NCI-H345 treated with DMSO at 0.1 percent for 48 hours (cell line): ENCODE measurements at regions not wholly inside any gene's neighbourhood (a gene's known extent, or its start where the extent isn't known, plus 50 kb on each side); places are given as distances from the start of the nearest gene placed in this dataset.
"Not testable (repeated sequence)": the region's sequence is repeated elsewhere in the genome, so short reads cannot be mapped to it uniquely, and the experiment has no call there.

Source experiments
- DNase-seq: peaks from one replicate; lab custom pipeline; 2025; ENCODE audit not compliant: unreplicated experiment; lab: John Stamatoyannopoulos, UW

GRCh38 chr16:58960034-58960433 is 225.9 kb upstream of the GOT2 start:
- no peak for DNase-seq

DNA sequence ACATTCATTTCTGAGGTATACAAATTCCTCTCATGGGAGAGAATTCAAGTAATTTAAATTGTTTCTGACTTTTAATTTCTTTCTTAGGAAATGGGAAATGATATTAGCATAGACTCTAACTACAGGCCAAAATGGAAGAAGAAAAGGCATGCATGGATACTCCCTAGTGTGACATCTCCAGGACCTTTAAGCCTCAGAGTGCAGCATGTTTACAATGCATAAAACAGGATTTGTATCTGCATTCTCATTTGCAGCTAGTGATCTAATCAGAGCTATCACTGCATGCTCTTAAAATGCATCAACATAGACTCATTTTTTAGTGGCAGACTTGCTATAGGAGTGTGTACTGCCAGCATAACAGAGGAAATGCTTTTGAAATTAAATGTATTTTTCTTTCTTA is 224.6 kb upstream of the GOT2 start:
- DNase-seq: no peak

DNA sequence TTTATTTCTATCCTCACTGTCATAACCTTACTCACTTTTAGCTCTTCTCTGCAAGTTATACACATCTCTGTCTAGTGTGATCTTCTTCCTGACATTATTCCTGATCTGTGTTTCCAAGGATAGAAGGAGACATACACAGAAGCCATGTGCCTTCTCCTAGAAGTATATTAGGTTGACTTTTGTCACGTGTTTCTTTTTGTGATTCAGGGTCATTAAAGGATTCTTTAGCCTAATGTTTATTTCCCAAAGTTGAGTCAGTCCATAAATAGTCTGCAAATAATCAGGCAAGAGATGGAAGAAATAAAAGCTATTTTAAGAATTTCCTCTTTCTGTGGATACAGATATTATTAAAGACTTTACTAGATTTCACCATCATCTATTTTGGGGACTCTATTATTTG is 214.1 kb upstream of the GOT2 start:
- no peak for DNase-seq

GRCh38 chr16:58940609-58941008 is 206.5 kb upstream of the GOT2 start:
- no peak for DNase-seq

- no peak for DNase-seq
Observed at GRCh38 chr16:58938811-58939210, 204.7 kb upstream of the GOT2 start.

DNA sequence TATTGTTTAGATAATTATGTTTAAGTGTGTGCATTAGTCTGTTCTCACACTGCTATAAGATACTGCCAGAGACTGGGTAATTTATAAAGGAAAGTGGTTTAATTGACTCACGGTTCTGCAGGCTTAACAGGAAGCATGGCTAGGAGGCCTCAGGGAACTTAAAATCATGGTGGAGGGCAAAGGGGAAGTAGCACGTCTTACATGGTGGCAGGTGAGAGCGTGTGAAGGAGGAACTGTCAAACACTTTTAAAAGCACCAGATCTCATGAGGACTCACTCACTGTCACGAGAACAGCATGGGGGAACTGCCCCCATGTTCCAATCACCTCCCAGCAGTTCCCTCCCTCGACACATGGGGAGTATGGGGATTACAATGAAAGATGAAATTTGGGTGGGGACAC is 203.5 kb upstream of the GOT2 start:
- DNase-seq: no peak

- no peak for DNase-seq
Observed at GRCh38 chr16:58933186-58933585, 199.1 kb upstream of the GOT2 start.

DNA sequence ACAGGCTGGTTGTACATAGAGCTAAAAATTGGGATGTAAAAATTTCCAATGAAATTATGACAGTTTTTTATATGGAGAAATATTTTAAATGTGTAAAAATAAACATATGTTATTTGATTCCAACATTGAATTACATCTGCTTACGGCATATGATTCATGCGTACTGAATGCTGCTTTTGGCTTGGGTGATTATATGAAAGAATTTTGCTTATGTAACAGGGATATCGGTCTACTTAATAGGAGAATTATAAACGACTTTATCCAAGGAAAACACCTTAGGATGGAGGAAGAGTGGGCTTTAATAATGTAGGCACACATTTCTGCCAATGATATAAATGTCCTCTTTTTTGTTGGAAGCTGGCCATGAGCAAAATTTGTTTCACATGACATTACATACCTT is 197.3 kb upstream of the GOT2 start:
- DNase-seq: no peak

DNA sequence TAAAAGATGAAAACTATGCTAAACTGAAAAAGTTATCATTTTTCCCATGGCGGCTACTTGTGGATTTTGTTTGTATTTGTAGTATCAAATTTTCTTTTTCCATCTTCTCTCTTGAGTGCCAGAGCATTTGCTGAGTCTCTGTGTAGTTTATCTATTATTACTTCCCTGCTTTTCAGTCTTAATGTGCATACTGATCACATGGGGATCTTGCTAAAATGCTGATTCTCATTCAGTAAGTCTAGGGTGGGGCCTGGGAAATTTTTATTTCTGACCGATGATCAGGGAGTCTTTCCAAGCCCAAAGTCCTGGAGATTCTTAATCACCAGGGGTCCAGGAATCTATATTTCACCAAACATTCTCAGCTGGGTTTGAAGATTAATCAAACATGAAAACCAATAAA is 189.0 kb upstream of the GOT2 start:
- no peak for DNase-seq

DNA sequence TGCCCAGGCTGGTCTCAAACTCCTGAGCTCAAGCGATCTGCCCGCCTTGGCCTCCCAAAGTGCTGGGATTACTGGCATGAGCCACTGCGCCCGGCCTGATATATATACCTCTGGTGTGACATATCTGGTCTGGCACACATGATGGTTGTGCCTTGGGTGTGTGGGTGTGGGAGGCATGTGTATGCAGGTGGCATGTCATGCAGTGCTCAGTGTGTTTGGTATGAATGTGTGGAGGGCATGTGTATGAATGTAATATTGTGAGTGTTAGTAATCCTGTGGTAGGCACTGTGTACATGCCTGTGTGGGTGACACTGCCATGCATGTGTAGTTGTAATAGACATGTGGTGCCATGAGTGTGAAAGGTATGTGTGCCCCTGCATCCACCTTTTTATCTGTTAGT is 179.3 kb upstream of the GOT2 start:
- DNase-seq: no peak

- no peak for DNase-seq
Observed at GRCh38 chr16:58912571-58912970, 178.5 kb upstream of the GOT2 start.

GRCh38 chr16:58906981-58907715 is 173.0 kb upstream of the GOT2 start:
- no peak for DNase-seq

GRCh38 chr16:58904291-58904690 is 170.2 kb upstream of the GOT2 start:
- no peak for DNase-seq

DNA sequence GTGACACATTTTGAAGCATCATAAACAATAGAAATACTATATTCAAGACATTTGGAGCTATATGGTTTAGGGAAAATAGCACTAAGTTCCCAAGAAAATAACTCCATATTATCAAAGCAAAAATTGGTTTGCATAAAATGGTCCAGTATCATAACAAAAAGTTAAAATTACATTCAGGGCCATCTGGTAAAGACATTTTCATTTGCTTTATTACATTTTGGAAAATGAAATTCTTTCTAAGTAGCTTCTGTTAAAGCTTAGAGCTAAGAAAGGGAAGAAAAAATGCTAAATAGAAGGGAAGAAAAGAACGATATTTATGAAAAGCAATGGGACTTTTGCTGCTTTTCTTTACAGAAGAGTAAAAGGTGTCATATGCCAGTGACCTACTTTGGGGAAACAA is 155.4 kb upstream of the GOT2 start:
- DNase-seq: no peak

- no peak for DNase-seq
Observed at GRCh38 chr16:58885528-58886170, 151.5 kb upstream of the GOT2 start.

DNA sequence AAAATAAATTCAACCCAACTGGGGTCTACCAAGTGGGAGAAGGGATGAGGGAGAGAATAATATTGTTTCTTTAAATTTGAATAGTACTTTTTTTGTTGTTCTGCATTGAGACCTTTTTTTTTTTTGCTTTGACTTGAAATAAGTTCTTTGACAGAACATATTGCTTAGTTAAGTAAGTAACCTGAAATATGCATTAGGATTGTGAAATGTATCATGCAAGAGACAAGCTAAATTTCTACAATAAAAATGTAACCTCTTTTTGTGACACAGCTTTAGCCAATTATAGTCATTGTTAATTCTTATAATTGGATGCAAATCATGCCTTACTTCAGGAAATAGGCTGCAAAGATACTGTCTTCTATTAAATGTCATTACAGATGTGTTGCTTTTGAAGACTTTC is 150.0 kb upstream of the GOT2 start:
- DNase-seq: no peak

DNA sequence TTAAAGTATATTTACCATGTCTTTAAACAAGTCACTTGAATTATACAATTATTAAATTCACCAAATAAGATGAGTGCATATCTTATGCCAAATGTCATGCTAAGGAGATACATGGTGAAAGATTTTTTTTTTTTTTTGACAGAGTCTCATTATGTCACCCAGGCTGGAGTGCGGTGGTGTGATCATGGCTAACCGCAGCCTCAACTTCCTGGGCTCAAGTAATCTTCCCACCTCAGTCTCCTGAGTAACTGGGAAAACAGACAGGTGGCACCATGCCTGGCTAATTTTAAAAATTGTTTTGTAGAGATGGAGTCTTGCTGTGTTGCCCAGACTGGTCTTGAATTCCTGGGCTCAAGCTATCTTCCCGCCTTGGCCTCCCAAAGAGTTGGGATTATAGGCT is 149.0 kb upstream of the GOT2 start:
- DNase-seq: no peak

- no peak for DNase-seq
Observed at GRCh38 chr16:58882292-58882691, 148.2 kb upstream of the GOT2 start.

DNA sequence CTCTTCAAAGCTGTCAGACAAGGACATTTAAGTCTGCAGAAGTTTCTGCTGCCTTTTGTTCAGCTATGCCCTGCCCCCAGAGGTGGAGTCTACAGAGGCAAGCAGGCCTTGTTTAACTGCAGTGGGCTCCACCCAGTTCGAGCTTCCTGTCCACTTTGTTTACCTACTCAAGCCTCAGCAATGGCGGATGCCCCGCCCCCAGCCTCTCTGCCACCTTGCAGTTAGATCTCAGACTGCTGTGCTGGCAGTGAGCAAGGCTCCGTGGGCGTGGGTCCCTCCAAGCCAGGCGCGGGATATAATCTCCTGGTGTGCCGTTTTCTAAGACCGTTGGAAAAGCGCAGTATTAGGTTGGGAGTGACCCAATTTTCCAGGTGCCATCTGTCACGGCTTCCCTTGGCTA is 144.5 kb upstream of the GOT2 start:
- not testable (repeated sequence) for DNase-seq

DNA sequence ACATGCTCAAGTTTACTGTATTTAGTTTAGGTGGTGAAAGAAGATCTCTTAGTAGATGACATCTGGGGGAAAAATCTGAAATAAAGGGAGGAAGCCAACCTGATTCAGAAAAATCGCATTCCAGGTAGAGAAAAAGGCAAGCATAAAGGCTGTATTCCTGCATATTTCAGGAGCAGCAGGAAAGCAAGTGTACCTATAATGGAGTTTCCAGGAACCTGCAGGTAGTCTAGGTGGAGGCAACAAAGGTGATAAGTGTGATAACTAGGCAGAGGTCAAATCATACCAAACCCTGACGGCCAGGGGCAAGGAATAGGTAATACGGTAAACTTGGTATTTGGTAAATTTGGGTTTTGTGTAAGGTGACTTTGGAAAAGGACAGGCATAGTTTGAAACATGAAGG is 132.8 kb upstream of the GOT2 start:
- no peak for DNase-seq

- DNase-seq: no peak
Observed at GRCh38 chr16:58863761-58864160, 129.6 kb upstream of the GOT2 start.

GRCh38 chr16:58863042-58863441 is 128.9 kb upstream of the GOT2 start:
- DNase-seq: no peak
